H1 (cell line): ENCODE measurements at regions not wholly inside any gene's neighbourhood (a gene's known extent, or its start where the extent isn't known, plus 50 kb on each side); places are given as distances from the start of the nearest gene placed in this dataset.

Source experiments
- BACH1 ChIP-seq: IDR thresholded peaks from 2 replicates; pipeline ENCODE4 v1.6.1; 2012; ENCODE audit warnings: low read length, improper control_type of control experiment
- RXRA ChIP-seq: IDR thresholded peaks from 2 replicates; pipeline ENCODE4 v1.6.1; 2011; ENCODE audit warnings: low read depth, mild to moderate bottlenecking, low read length, moderate library complexity; ENCODE audit not compliant: insufficient read depth
- SIX5 ChIP-seq: IDR thresholded peaks from 2 replicates; pipeline ENCODE4 v1.6.1; 2011; ENCODE audit warnings: mild to moderate bottlenecking, low read depth, low read length
- TEAD4 ChIP-seq: IDR thresholded peaks from 2 replicates; pipeline ENCODE4 v1.6.1; 2012; ENCODE audit warnings: low read depth, low read length, inconsistent platforms, mixed read lengths
- TF ChIP-seq, protein P1 (sequence below): fragments of 300-600 bp; sonication (generic); IDR thresholded peaks from 2 replicates; pipeline ENCODE4 v1.7.1; 2012; ENCODE audit warnings: low read length, moderate library complexity, mild to moderate bottlenecking, inconsistent platforms; ENCODE audit not compliant: insufficient replicate concordance
- TF ChIP-seq, protein P2 (sequence below): IDR thresholded peaks from 2 replicates; pipeline ENCODE4 v1.6.1; 2011; ENCODE audit warnings: low read length, improper control_type of control experiment

DNA sequence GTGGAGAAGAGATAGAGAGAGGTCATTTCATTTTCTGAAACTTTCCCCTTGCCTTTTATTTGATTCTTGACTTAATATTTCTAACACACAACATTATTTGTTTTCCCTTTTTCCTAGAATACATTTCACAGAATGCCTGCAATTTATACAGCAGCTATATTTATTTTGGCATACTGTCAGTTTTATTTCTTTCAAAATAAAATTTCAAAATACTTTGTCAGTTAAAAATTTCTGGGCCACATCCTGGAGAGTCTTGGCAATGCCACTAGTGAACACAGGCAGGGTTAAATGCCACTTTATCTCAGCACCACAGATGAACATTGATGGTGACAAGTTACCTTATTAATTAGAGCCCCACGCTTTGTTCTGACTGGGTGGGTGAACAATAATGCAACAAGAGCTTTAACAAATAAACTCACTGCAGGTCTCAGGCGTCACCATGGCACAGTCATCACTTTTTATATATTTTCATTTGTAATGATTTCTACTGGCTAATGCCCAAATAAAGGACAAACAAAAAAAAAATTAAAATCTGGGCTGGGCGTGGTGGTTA lies 494.0 kb downstream of the KIF20B start (continued):
- TF ChIP-seq, protein P1, sequence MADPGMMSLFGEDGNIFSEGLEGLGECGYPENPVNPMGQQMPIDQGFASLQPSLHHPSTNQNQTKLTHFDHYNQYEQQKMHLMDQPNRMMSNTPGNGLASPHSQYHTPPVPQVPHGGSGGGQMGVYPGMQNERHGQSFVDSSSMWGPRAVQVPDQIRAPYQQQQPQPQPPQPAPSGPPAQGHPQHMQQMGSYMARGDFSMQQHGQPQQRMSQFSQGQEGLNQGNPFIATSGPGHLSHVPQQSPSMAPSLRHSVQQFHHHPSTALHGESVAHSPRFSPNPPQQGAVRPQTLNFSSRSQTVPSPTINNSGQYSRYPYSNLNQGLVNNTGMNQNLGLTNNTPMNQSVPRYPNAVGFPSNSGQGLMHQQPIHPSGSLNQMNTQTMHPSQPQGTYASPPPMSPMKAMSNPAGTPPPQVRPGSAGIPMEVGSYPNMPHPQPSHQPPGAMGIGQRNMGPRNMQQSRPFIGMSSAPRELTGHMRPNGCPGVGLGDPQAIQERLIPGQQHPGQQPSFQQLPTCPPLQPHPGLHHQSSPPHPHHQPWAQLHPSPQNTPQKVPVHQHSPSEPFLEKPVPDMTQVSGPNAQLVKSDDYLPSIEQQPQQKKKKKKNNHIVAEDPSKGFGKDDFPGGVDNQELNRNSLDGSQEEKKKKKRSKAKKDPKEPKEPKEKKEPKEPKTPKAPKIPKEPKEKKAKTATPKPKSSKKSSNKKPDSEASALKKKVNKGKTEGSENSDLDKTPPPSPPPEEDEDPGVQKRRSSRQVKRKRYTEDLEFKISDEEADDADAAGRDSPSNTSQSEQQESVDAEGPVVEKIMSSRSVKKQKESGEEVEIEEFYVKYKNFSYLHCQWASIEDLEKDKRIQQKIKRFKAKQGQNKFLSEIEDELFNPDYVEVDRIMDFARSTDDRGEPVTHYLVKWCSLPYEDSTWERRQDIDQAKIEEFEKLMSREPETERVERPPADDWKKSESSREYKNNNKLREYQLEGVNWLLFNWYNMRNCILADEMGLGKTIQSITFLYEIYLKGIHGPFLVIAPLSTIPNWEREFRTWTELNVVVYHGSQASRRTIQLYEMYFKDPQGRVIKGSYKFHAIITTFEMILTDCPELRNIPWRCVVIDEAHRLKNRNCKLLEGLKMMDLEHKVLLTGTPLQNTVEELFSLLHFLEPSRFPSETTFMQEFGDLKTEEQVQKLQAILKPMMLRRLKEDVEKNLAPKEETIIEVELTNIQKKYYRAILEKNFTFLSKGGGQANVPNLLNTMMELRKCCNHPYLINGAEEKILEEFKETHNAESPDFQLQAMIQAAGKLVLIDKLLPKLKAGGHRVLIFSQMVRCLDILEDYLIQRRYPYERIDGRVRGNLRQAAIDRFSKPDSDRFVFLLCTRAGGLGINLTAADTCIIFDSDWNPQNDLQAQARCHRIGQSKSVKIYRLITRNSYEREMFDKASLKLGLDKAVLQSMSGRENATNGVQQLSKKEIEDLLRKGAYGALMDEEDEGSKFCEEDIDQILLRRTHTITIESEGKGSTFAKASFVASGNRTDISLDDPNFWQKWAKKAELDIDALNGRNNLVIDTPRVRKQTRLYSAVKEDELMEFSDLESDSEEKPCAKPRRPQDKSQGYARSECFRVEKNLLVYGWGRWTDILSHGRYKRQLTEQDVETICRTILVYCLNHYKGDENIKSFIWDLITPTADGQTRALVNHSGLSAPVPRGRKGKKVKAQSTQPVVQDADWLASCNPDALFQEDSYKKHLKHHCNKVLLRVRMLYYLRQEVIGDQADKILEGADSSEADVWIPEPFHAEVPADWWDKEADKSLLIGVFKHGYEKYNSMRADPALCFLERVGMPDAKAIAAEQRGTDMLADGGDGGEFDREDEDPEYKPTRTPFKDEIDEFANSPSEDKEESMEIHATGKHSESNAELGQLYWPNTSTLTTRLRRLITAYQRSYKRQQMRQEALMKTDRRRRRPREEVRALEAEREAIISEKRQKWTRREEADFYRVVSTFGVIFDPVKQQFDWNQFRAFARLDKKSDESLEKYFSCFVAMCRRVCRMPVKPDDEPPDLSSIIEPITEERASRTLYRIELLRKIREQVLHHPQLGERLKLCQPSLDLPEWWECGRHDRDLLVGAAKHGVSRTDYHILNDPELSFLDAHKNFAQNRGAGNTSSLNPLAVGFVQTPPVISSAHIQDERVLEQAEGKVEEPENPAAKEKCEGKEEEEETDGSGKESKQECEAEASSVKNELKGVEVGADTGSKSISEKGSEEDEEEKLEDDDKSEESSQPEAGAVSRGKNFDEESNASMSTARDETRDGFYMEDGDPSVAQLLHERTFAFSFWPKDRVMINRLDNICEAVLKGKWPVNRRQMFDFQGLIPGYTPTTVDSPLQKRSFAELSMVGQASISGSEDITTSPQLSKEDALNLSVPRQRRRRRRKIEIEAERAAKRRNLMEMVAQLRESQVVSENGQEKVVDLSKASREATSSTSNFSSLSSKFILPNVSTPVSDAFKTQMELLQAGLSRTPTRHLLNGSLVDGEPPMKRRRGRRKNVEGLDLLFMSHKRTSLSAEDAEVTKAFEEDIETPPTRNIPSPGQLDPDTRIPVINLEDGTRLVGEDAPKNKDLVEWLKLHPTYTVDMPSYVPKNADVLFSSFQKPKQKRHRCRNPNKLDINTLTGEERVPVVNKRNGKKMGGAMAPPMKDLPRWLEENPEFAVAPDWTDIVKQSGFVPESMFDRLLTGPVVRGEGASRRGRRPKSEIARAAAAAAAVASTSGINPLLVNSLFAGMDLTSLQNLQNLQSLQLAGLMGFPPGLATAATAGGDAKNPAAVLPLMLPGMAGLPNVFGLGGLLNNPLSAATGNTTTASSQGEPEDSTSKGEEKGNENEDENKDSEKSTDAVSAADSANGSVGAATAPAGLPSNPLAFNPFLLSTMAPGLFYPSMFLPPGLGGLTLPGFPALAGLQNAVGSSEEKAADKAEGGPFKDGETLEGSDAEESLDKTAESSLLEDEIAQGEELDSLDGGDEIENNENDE, result no peak
- TF ChIP-seq TEAD4 (no peak), BACH1 (no peak), SIX5 (no peak), RXRA (no peak)
- TF ChIP-seq, protein P2, sequence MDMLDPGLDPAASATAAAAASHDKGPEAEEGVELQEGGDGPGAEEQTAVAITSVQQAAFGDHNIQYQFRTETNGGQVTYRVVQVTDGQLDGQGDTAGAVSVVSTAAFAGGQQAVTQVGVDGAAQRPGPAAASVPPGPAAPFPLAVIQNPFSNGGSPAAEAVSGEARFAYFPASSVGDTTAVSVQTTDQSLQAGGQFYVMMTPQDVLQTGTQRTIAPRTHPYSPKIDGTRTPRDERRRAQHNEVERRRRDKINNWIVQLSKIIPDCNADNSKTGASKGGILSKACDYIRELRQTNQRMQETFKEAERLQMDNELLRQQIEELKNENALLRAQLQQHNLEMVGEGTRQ, result no peak
- TF ChIP-seq, all 59 proteins: peak for 0
